Stomach (tissue), 8 donors: ENCODE measurements at regions not wholly inside any gene's neighbourhood (a gene's known extent, or its start where the extent isn't known, plus 50 kb on each side); places are given as distances from the start of the nearest gene placed in this dataset.
A peak's percentile ranks its signal among the peaks of the same experiment; 100 is the strongest.

ENCODE experiments used
- DNase-seq, 2 donors: peaks; one replicate each; pipeline versions ENCODE4 v3.0.0 to v3.0.0-alpha.2; 2013 to 2019
- H3K27ac ChIP-seq, 5 donors: fragments of 200-600 bp in 4 of 5; sonication (generic) in 4 of 5; one replicate each; pipeline ENCODE4 v1.5.1; 2013 to 2019; ENCODE audit warnings: mild to moderate bottlenecking in 1 of 5, moderate library complexity in 1 of 5
- H3K27me3 ChIP-seq, 3 donors: fragments of 200-600 bp; sonication (generic); one replicate each; pipeline ENCODE4 v1.5.1; 2017 to 2019; ENCODE audit warnings: mixed run types in 1 of 3
- H3K36me3 ChIP-seq, 4 donors: fragments of 200-600 bp; sonication (generic); 1 replicate in 3 of 4; 2 replicates in 1 of 4; pipeline ENCODE4 v1.5.1; 2016 to 2019
- H3K4me1 ChIP-seq, 4 donors: fragments of 200-600 bp; sonication (generic); one replicate each; pipeline ENCODE4 v1.5.1; 2016 to 2019
- H3K4me3 ChIP-seq, 4 donors: fragments of 200-600 bp; sonication (generic) in 3 of 4; one replicate each; pipeline ENCODE4 v1.5.1; 2016 to 2019; ENCODE audit warnings: mild to moderate bottlenecking in 1 of 4
- H3K9me3 ChIP-seq, 4 donors: fragments of 200-600 bp; sonication (generic); one replicate each; pipeline ENCODE4 v1.5.1; 2016 to 2019
- EP300 ChIP-seq: sonication (generic); formaldehyde crosslinking; IDR thresholded peaks from one replicate; pipeline ENCODE4 v1.6.1; 2017; ENCODE audit warnings: antibody characterized with exemption
- POLR2A ChIP-seq, 4 donors: fragments of 450-650 bp; IDR thresholded peaks; one replicate each; pipeline ENCODE4 v1.6.1; 2016; ENCODE audit warnings: antibody characterized with exemption in 4 of 4, control low read depth in 2 of 4, mild to moderate bottlenecking in 1 of 4, moderate library complexity in 1 of 4
- POLR2AphosphoS5 ChIP-seq, 3 donors: sonication (generic); formaldehyde crosslinking; IDR thresholded peaks; one replicate each; pipeline ENCODE4 v1.6.1; 2016; ENCODE audit warnings: antibody characterized with exemption in 3 of 3
- WGBS, 5 donors: extraction: QIAGEN DNeasy Blood & Tissue Kit in 3 of 5; methylation state at CpG; one replicate each; pipeline versions ENCODE4 v1.1.5 to v1.1.7; 2013 to 2018; 5-methylcytosine and 5-hydroxymethylcytosine counted together
- intact Hi-C: fragments of 100-400 bp; cut with DNase I; formaldehyde crosslinking; loops from one replicate; pipeline ENCODE4 v1.15.1; 2023; ENCODE audit warnings: low total_unique reads
- TF ChIP-seq, protein P1 (sequence below), 7 experiments: fragments of 450-650 bp in 4 of 7; fragments of 200-600 bp in 3 of 7; sonication (generic) in 3 of 7; IDR thresholded peaks; one replicate each; pipeline ENCODE4 v1.5.1; 2016 to 2019; ENCODE audit warnings: antibody characterized with exemption in 7 of 7, control low read depth in 2 of 7, mild to moderate bottlenecking in 1 of 7
- donor health status: healthy with polysubstance abuse.
- donor health status: Bipolar disorder and iron deficiency.
- donor health status: healthy.

DNA sequence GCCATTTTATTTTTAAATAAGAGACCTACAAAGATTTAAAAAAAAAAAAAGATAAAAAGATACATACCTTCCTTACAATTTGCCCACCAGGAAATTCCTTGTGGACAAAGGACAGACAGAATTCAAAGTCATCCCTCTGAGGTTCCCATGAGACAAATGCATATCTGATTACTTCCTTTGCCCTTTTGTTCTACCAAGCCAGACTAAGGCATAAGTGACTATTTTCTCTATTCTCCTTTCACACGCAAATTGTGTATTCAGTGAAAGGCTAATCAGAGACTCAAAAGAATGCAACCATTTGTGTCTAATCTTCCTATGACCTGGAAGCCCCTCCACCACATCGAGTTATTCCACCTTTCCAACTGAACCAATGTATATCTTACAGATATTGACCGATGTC is 691.7 kb downstream of the FAM133A start:
- no peaks in the 10 kb centered on the region for H3K27me3 ChIP-seq
- no peak for DNase-seq
- H3K36me3 ChIP-seq = no peaks in the 10 kb centered on the region
- H3K4me3 ChIP-seq = no peak overlapping the region
- H3K4me1 ChIP-seq = no peaks in the 10 kb centered on the region
- intact Hi-C loops = no loop called here
- H3K27ac ChIP-seq = no peak overlapping the region
- WGBS, 5 donors = 76 to 93% (median 85%) methylated on average over 3 of the region's 3 CpGs
- TF ChIP-seq, protein P1, sequence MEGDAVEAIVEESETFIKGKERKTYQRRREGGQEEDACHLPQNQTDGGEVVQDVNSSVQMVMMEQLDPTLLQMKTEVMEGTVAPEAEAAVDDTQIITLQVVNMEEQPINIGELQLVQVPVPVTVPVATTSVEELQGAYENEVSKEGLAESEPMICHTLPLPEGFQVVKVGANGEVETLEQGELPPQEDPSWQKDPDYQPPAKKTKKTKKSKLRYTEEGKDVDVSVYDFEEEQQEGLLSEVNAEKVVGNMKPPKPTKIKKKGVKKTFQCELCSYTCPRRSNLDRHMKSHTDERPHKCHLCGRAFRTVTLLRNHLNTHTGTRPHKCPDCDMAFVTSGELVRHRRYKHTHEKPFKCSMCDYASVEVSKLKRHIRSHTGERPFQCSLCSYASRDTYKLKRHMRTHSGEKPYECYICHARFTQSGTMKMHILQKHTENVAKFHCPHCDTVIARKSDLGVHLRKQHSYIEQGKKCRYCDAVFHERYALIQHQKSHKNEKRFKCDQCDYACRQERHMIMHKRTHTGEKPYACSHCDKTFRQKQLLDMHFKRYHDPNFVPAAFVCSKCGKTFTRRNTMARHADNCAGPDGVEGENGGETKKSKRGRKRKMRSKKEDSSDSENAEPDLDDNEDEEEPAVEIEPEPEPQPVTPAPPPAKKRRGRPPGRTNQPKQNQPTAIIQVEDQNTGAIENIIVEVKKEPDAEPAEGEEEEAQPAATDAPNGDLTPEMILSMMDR (IDR thresholded peaks at IDR 0.05) = no peak
- TF ChIP-seq POLR2AphosphoS5 (IDR thresholded peaks at IDR 0.05) = no peak
- H3K9me3 ChIP-seq = peaks cover 0 to 7% (median 0%) of the 10 kb centered on the region in 4 donors

DNA sequence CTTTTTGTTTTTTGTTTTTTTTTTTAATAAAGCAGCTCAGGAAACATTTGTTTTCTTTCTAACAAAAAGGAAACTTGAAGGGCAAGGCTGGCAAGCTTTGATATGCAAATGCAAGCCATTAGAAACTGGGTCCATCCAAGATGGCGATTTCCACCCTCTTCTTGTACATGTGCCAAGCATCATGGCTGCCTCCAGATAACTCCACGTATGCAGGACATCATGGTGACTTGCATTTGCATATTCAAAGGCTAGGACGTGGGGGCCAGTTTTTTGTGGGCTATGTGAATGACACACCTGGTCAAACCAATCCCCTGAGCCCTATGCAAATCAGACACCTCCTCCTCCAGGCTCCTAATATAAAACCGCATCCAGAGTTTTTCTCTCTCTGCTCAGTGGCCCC is 692.6 kb downstream of the FAM133A start:
- DNase-seq = no peak
- H3K27me3 ChIP-seq = no peaks in the 10 kb centered on the region
- H3K9me3 ChIP-seq = peaks cover 0 to under 1% (median 0%) of the 10 kb centered on the region in 4 donors
- H3K36me3 ChIP-seq = no peaks in the 10 kb centered on the region
- H3K27ac ChIP-seq = no peak overlapping the region
- no peaks in the 10 kb centered on the region for H3K4me1 ChIP-seq
- TF ChIP-seq POLR2A (IDR thresholded peaks at IDR 0.05) = no peak
- no peak for TF ChIP-seq POLR2AphosphoS5 (IDR thresholded peaks at IDR 0.05)
- no peak for TF ChIP-seq EP300
- TF ChIP-seq, protein P1 (IDR thresholded peaks at IDR 0.05) = no peak
- intact Hi-C loops = no loop called here
- H3K4me3 ChIP-seq = no peak overlapping the region
- WGBS, 5 donors = 62 to 81% (median 69%) methylated on average over 4 of the region's 4 CpGs

DNA sequence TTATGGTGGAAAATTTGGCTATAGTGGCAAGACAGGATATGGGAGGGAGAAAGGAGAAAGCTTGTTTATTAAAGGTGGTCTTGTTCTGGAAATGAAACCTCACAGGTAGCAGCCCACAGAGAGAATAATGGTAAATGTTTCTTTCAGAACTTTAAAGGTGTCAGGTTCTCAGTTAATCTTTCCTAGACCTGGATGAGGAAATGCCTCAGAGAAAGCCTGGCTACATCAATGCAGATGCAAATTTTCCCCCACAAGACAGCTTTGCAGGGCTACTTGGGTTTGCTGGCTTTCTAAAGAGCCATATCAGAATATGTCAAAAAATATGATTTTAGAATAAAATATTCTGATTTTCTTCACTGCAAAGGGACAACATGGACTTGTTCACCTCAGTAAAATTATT is 715.0 kb downstream of the FAM133A start:
- no peaks in the 10 kb centered on the region for H3K4me1 ChIP-seq
- peaks cover 0 to 1% (median 0%) of the 10 kb centered on the region in 4 donors for H3K9me3 ChIP-seq
- no peak overlapping the region for H3K27ac ChIP-seq
- H3K4me3 ChIP-seq = no peak overlapping the region
- TF ChIP-seq, protein P1 (IDR thresholded peaks at IDR 0.05) = no peak
- TF ChIP-seq EP300 = no peak
- TF ChIP-seq POLR2AphosphoS5 (IDR thresholded peaks at IDR 0.05) = no peak
- TF ChIP-seq POLR2A (IDR thresholded peaks at IDR 0.05) = no peak
- intact Hi-C loops = no loop called here
- no peaks in the 10 kb centered on the region for H3K27me3 ChIP-seq
- no peak for DNase-seq
- no peaks in the 10 kb centered on the region for H3K36me3 ChIP-seq

DNA sequence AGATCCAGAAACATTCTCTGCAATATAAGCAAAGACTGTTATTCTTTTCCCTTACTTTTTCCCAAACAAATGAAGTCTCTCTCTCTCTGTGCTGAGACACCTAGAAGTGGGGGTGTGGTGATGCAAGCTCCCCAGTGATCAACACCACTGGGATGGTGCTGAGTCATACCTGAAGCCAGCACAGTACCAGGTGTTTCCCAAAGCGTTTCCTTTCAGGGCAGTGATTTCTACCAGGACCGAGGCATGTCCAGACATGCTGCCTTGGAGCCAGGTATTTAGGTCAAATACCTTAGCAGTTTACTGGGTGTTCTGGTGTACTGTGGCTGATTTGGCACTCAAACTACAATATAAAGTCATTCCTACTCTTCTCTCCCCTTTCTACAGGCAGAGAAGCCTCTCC is 726.5 kb downstream of the FAM133A start:
- no peaks in the 10 kb centered on the region for H3K36me3 ChIP-seq
- intact Hi-C loops = no loop called here
- H3K27me3 ChIP-seq = no peaks in the 10 kb centered on the region
- TF ChIP-seq EP300 = no peak
- no peak for TF ChIP-seq POLR2AphosphoS5 (IDR thresholded peaks at IDR 0.05)
- TF ChIP-seq POLR2A (IDR thresholded peaks at IDR 0.05) = no peak
- TF ChIP-seq, protein P1 (IDR thresholded peaks at IDR 0.05) = no peak
- DNase-seq = peak in 1 of 2 donors; percentile 27
- no peak overlapping the region for H3K4me3 ChIP-seq
- no peaks in the 10 kb centered on the region for H3K4me1 ChIP-seq
- no peak overlapping the region for H3K27ac ChIP-seq
- no peaks in the 10 kb centered on the region for H3K9me3 ChIP-seq
- WGBS, 5 donors = 36 to 74% (median 57%) methylated on average over 2 of the region's 2 CpGs; no CpG with 5 or more reads in 1 of the 5 donors
